HUDEP-2 (cell line): ENCODE measurements at regions not wholly inside any gene's neighbourhood (a gene's known extent, or its start where the extent isn't known, plus 50 kb on each side); places are given as distances from the start of the nearest gene placed in this dataset.

ENCODE experiments used
- DNase-seq, 76 experiments: peaks; one replicate each; lab custom pipeline; 2025; ENCODE audit not compliant: unreplicated experiment in 76 of 76; lab: John Stamatoyannopoulos, UW

DNA sequence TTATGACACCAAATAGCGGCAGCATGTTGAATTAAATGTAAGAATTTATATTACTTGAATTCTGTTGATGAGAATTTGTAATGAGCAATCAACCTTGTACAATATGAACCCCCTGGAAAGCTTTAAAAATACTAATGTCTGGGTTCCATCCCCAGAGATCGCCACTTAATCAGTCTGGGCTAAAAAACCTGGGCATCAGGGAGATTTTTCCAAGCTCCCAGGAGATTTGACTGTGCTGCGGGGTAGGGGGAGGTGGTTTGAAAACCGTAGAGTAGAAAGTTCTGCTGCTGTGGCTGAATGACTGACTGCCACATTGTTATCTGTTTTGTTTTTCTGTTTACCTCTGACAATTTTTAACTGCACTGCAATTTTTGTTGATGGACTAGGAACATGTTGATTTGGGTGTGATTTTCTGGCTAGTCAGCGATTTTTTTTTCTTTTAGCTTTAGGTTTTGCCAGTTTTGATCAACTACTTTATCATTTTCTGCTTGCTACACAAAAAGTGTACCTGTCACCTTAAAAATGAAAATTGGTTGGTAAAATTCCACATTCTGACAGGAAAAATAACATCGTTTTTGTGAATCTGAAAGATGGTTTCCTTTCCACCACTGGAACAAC, 79.3 kb downstream of the PCTP start:
- no peak for DNase-seq

DNA sequence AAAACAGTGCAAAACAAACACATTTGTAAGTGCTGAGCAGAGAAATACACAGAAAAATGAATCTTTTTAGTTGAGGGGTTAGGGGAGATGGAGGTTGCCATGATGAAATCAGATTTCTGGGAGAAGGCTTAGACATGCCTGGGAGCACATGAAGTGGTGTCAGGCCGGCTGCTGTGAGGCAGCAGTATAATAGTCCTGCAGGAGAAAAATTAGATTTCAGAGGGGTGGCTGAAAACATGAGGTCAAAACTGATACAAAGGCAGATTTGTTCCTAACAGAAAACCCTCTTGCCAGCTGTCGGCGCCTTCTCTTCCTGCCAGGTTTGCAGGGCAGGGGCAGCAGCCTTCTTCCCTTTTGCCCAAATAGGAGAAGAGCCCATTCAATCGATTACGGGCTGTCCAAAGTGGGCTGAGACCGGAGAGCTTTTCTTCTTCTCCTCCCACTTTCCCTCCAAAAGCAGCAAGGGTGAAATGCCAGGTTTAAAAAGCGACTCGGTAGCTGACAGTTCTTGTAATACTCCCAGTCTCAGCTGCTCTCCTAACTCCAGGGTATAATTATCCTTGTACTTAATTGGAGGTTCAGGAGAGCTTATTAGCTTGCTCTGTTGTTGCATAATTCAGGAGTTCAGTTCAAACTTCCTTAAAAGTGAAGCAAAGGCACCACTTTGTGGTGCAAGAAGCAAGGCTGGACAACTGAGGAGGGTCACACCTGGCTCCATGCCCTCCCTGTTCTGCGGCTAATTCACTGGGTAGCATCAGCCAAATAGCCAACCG, 80.0 kb downstream of the PCTP start:
- no peak for DNase-seq

DNA sequence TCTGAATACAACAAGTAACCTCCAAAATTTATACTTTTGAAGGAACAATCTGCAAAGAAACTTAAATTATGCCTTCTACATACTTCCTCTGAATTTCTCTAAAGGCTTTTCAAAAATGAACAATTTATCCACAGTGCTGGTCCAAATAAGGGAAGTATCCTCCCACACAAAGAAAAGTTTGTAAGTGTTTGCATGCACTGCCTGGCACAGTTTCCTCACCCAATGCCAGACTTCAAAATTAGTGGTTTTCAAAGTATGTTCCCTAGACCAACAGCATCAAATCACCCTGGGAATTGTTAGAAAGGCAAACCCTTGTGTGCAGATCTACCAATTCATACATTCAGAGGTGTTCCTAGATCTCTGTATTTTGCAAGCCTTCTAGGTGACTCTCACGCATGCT, 82.5 kb downstream of the PCTP start:
- no peak for DNase-seq

DNA sequence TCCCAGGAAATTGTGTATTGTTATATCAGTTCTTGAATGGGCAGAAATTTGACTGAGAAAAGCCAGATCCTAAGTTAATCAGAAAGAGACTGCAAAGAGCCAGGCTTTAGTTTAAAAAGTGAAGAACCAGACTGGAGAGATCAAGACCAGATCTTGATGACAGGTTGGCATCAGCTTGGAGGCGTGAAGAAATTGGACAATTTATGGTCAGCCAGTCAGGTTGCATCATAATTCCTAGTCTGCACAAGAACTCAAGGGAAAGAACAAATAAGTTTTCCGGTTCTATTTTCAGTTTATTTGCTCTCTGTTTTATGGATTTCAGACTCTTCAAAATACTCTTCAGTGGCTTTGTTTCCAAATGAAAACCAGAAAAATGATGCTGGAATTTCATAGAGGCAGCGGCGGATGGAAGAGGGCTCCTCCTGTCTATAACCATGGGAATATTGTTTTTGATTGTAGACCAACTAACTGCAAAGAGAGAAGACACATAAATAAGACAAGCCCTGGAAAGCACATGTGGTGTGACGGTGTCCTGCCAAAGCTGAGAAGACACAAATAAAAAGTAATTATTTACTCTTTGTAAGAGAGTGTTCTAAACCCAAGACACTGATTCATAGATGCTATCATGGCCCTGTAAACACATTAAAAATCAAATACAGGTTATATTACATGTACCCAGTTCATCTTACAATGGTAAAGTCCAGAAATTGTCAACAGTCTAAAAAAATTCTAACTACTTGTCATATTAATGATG, 91.7 kb downstream of the PCTP start:
- DNase-seq = no peak

DNA sequence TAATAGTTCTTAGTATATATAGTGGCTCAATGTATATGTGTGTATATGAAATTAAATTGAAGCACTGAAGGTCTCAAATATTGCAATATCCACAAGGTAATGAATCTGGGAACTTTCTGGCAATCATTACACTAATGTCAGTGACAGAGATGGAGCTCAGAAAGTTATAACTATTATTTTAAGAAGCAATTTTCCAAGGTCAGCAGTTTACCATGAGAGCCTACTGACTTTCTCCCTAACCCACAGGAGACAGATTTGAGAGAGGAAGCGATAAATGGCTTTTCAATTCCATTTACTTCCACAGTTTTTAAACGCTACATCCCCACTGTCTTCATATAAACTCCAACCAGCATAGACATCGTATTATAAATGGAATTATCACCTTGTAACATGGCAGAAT, 92.9 kb downstream of the PCTP start:
- no peak for DNase-seq

DNA sequence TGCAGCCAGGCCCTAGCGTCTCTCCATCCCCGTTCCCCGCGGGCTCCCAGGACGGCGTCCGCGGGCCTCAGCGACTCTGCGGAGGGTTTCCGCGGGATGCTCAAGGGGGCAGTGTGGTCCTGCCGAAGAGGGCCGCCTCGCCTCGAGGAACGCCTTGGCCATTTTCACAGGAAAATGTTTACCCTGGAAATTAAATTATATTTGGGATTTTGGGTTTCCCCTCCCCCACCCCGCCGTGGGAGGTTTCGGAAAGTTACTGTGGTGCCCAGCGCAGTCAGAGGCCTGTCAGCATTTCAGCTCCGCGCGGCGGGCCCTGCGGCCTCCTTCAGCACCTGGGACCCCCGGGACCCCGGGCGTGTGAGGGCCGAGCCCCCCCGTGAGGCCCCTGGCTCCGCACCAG, 94.5 kb downstream of the PCTP start:
- DNase-seq = peak in 8 of 76 experiments; percentile 1 to 14 (median 4)

DNA sequence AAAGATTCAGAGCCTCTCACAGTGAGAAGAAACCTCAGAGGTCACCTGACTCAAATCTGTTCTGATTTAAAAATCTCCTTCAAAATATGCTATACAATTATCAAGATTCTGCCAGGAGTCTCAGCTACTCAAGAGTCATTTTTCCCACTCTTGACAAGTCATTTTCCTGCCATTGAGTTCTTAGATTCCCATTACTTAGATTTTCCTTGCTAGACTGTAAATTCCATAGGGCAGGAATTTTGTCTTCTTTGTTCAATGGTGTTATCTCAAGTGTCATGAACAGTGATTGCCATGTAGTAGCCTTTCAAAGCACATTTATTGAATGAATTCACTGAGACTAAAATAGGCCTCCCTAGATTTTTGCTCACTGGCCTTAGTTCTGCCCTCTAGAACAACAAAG, 95.9 kb downstream of the PCTP start:
- no peak for DNase-seq

DNA sequence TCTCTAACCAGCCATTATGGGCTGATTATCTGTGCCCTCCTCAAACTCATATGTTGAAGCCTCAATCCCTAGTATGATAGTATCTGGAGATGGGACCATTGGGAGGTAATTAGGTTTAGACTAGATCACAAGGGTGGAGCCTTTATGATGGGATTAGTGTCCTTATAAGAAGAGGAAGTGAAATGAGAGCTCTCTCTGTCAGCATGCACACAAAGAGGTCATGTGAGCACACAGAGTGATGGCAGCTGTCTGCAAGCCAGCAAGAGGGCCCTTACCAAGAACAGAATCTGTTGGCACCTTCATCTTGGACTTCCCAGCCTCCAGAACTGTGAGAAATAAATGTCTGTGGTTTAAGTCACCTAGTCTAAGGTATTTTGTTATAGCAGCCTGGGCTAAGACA, 101.9 kb downstream of the PCTP start:
- no peak for DNase-seq

DNA sequence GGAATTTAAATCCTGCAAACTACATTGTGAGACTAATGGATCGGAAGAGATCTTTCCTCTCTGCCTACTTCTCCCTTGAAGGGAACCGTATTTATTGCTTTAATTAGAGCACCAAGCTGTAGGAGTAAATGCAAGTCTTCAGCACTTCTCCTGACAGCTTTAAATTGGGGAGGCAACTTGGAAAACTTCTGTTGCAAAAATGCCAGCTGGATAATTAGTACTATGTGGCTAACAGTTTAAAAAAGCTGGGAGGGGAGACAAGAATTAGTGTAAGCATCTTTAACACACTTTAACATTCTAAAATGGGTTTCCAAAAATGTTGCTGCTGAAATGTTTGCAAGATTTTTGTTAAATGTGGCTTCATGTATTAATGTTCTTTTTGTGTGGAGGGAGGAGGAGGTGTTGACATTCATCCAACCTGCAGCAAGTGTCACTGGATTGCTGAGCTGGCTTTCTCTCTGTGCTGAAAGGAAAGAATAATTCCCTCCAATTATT, 108.5 kb downstream of the PCTP start:
- no peak for DNase-seq

DNA sequence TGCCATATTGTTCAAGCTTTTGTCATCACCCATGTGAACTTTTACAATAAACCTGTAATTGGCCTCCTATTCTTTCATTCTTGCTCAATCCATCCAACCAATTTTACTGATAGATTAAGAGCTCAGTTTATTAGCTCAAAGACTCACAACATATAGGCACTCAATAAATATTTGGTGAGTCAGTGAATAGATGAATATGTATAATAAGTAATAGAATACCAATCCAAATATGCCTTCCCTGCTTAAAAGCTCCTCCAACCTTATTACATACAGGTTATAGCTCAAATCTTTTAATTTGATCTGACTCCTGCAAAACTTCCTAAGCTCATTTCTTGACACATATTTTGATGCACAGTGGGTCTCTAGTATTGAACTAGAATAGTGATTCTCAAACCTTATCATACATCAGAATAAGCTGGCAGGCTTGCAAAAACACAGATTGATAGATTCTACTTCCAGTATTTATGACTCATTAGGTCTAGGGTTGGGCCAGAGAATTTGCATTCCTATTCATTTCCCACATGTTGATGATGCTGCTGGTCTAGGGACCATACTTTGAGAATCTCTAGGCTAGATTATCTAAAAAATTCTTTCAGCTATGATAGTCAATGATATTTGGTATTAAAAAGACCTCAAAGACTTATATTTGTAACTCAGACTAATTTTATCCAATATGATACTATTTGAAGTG, 114.4 kb downstream of the PCTP start:
- no peak for DNase-seq

DNA sequence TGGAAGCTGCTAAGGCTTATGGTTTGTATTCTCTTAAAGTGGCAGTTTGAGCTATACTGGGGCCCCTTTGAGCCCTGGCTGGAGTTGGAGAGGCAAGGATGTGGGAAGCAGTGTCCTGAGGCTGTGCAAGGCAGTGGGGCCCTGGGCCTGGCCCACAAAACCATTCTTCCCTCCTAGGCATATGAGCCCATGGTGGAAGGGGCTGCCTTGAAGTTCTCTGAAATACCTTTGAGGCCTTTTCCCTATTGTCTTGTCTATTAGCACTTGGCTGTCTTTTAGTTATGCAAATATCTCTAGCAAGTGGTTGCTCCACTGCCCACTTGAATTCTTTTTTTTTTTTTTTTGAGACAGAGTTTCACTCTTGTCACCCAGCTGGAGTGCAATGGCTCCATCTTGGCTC, 119.2 kb downstream of the PCTP start:
- DNase-seq = no peak

DNA sequence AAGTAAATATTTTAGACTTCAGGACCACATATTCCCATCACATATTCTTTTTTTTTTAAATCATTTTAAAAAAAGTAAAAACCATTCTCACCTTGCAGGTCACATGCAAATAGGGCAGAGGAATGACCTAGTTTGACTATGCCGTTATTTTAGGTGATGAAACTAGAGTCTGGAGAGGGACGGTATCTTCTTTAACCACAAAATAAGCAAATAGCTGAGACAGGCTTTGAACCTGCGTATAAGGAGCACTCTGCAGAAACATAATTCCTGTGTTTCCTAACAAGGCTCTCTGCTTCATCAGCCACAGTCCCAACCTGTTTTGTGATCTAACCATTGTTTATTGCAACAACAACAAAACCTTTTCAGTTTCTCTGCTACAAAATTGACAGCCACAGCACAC, 121.5 kb downstream of the PCTP start:
- no peak for DNase-seq

DNA sequence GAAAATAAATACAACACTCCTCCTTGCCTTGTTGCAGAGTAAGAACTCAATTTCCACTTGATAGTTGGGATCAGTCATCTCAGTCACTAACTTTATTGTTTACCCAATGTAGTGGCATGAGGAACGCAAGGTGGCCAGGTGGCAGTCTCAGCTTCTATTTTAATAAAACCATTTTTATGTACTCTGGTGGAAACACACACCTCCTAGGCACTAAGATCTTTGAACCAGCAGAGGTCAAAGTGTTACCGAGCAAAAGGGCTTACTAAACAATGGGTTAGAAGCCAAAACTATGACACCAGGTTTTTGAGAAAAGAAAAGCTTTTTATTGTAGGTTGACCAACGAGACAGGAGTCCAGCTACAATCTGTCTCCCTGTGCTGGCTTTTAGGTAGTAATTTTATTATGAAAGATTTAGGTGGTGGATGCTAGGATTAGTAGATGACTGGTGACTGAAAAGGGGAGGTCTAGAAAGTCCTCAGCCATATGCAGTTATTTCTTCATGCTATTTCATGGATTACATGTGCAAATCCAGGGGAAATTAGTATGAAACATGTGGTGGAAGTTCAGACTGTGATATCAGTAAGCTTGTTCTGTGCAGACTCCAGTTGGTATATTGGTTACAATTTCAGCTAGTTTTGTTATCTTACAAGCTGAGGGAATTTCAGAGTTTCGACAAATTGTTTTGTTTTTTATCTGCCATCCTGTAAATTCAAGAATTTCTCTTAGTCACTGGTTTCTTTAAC, 122.3 kb downstream of the PCTP start:
- DNase-seq = no peak

DNA sequence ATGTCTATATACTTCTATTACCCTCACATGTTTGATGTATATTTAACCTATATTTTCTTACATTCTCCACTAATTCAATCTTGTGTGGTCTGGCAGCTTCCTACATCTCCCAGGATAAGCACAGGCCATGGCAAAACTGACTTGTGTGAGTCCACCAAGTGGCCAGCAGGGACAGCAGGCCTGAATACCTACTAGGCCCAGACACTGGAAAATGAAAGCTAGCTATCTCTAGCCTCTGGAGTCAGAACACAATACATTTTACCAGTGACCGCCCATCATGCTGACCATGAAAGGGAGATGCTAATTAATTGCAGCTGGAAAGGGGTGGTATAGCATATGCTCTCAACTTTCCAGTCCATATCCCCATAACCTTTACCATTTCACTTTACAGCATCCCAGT, 132.3 kb downstream of the PCTP start:
- DNase-seq = no peak

DNA sequence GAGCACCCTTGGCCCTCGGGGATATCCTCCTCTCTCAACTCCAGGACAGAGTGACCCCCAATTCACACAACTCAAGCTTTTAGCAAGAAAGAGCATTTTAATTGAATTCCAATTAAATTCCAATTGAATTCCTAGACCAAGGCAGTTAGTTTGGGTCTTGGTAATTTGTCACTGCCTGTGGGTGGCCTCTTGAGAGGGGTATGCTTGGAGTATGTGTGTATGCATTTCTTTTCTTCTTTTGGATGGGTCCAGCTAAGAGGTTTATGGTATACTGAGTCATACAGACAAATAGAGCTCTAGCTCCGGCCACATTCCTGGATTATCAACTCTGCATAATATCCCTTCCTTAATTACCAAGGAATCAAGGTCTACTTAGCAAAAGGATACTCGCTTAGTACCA, 136.7 kb downstream of the PCTP start:
- no peak for DNase-seq

DNA sequence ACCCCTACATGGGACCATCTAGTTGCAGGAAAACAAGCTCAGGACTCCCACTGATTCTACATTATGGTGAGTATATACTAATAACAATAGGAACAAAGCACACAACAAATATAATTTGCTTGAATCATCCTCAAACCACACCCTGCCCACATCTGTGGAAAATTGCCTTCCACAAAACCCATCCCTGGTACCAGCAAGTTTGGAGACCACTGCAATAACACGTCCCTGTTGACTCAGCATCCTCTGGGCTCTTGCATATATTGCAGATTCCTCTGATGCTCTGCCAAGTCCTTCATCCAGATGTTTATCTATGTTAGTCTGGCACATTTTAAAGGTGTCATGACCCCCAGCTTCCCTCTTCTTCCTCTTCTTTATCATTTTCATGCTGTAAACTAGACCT, 138.4 kb downstream of the PCTP start:
- DNase-seq = no peak

DNA sequence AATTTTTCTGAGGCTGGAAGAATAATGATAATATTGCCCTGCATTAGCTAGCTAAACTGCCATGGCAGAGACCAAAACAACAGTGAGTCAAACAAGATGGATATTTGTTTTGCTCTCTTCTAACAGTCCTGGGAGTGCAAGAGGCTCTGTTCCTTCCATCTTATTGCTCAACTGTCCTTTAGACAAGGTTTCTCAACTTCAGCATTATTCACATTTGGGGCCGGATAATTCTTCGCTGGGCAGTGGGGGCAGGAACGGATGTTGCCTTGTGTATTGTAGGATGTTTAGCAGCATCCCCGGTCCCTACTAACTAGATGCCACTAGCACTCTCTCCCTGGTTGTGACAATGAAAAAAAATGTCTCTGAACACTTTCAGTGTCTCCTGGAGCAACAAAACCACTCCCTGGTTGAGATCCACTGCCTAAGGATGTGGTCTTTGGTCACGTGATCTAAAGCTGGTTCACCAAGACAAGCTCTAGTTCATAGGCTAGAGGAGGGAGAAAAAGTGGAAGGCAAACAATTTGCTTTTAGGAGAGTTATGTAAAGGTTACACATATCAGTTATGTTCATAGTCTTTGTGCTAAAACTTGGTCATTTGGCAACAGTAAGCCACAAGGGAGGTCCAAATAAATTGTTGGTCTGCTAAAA, 144.4 kb downstream of the PCTP start:
- no peak for DNase-seq

DNA sequence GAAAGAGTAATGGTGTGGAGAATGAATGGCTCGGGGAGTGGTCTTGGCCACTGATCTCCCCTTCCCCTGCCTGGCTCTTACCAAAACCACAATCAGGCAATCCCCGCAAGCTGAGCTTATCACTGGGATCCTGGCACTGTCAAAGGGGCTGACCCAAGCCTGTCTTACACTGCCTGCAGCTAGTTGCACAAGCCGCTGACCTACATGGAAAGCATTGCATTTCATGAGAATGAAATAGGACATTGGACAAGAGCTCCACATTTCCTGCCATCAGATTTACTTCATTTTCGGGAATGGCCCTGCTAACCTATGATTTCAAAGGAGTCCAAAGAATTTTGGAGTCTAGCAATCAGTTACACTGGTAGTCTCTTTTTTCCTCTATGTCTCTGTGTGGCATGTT, 146.4 kb downstream of the PCTP start:
- DNase-seq = no peak

DNA sequence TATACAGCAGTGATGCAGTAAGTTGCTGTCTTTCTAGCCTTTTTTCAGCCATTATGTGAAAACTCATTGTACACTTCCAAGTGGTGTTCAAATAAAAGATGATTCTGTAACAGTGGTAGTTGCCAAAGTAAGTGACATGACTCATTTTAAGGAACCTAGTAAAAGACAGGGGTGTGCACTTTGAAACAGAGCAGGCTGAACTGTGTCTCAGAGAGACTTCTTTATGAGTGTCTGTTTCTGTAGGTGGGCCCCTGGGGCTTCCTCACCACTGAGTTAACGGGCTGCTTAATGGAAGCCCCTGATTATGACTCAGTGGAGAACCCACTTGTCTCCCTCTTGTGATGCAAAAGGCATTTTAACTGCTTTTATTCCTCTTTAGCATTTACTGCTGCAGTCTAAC, 147.3 kb downstream of the PCTP start:
- DNase-seq = no peak

DNA sequence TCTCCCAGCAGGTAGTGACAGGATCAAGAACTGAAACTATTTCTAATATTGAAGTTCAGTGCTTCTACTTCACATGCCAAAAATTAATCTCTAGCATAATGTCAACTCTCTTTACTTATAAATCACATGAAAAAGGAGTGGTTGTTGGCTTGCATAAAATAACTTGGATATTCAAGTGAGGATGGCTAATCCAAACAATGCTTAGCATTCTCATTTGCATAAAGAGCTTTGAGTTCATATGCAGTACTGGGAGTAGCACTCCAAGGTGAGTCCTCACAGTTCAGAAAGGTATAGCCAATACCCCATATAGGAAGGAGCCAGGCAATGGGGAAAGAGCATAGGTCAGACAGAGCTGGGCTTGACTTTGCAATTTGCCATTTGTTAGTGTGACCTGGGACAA, 149.3 kb downstream of the PCTP start:
- DNase-seq = no peak
